Fibroblast of gingiva (primary cell): ENCODE measurements at regions not wholly inside any gene's neighbourhood (a gene's known extent, or its start where the extent isn't known, plus 50 kb on each side); places are given as distances from the start of the nearest gene placed in this dataset.

ENCODE experiments used
- DNase-seq: peaks from one replicate; pipeline ENCODE4 v3.0.0-alpha.2; 2011; ENCODE audit warnings: low read depth

DNA sequence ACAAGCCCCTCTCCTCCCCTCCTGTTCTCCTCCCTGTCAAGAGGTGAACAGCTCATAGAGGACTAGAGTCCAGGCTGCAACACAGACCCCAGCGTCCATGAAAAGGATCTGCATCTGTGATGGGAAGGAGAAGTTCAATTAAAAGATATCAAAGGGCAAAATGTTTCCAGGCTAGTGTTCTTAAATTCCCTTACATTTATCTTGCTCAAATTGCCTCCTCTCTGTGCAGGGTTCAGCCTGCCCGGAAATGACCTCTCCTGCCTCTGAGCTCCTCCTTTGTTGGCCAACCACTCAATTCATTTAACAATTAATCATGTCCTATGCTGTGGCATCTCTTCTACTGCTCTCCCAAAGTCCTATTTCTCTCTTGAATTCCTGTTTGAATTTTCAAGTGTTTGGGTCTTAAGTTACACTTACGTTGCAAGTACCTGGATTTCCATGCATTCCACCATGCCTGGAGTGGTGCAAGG, 105.3 kb downstream of the TSN start:
- no peak for DNase-seq

DNA sequence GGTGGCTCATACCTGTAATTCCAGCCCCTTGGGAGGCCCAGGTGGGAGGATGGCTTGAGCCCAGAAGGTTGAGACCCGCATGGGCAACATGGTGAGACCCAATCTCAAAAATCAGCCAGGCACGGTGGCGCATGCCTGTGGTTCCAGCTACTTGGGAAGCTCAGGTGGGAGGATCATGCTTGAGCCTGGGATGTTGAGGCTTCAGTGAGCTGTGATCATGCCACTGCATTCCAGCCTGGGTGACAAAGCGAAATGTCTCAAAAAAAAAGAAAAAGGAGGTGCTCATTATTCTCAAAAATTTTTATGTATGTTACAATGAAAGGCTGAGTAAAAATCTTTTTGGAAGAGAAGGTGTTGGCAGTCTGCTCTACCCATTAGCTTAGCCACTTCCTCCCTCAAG, 106.8 kb downstream of the TSN start:
- DNase-seq: no peak

DNA sequence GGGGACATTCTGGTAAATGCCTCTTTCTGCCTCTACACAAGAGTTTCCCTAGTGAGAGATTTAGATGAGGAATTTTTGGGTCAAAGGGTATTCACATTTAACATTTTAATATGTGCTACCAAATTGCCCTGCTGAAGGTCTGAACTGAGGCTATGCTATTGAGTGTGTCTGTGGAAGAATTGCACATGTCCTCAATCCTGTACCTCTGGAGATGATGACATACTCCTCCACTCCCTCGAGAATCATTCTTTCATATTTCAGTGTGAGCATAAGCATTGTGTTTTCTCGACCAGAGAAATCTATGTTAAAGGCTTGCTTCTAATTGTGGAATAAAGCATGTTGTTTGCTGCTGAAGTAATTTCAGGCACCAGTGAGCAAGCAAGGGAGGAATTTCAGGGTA, 110.5 kb downstream of the TSN start:
- DNase-seq: no peak

GRCh38 chr2:121866789-121867188, 111.3 kb downstream of the TSN start:
- DNase-seq: no peak

DNA sequence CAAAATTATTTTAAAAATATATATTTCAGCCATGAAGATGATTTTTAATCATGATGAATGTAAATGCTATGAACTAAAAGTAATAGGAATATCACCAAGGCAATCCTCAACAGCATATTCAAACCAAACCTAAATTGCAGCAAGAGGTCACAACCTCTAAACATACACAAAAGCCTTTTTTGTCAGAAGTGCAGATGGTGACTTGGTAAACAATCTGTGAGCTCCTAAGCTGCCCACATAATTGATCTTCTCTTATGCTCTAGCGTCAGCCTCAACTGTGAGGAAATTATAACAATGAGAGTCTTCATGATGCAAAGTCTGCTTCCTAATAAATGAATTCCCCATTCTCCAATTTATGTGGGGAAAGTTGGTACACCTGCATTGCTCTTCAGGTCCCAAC, 113.2 kb downstream of the TSN start:
- no peak for DNase-seq

DNA sequence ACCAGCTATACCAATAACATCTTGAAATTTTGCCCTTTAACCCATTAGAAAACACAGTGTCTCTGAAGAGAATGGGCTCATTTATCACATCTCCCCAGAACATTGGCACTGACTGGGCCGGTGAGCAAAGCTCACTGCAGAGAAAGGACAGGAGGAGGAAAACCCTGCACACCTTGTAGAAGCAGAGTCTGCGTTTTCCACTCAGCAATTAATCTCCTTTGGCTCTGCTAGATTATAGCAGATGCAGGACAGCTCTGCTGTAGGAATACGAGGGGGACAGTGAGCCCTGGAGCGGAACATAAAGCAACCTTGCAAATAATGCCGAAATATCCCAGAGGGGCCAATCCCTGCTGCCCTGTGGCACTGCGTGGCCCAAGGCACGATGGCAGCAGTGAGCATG, 113.9 kb downstream of the TSN start:
- no peak for DNase-seq

- no peak for DNase-seq
Observed at GRCh38 chr2:121869873-121870272, 114.4 kb downstream of the TSN start.

GRCh38 chr2:121872651-121873050, 117.2 kb downstream of the TSN start:
- no peak for DNase-seq

- DNase-seq: no peak
Observed at GRCh38 chr2:121873864-121874263, 118.4 kb downstream of the TSN start.

DNA sequence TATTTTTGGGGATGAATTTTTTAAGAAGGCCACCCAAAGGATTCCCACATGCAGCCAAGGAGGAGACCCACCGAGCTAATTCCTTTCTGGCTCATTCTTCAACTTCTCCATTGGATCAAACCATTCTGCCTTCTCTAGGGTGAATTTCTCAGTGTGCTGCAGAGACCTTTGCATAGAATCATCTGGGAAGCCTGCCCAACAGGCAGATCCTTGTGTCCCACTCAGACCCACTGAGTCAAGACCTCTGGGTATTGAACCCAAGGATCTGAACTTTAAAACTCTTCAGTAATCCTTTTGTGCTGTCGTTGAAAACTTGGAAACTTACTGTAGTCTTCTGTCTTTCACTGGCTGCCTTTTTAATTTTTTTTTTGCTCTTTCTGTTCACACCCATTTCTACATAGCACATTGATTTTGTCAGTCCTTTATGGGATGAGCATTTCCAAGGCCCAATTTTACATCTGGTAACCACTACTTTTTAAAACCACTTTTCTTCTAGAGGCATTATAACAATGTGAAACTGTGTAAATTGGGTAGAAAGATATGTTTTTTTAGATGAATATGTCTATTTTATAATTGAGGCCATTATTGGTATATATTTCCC, 120.2 kb downstream of the TSN start:
- no peak for DNase-seq

DNA sequence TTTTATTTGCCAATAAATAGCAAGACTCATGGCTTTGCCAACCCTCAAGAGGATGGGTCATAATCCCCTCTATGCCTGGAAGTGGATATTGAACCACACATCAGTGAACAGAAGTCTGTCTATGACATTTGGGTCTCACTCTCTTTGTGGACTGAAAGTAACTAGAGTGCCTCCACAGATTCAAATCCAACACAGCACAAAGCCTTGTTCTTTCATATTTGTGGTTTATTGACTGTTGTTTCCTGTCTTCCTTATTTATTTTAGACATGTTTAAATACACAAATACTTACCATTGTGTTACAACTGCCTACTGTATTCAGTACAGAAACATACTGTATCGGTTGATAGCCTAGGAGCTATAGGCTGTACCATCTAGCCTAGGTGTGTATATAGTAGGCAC, 121.9 kb downstream of the TSN start:
- no peak for DNase-seq

- DNase-seq: no peak
Observed at GRCh38 chr2:121880283-121880682, 124.8 kb downstream of the TSN start.

GRCh38 chr2:121881038-121881437, 125.6 kb downstream of the TSN start:
- no peak for DNase-seq

GRCh38 chr2:121881950-121882349, 126.5 kb downstream of the TSN start:
- no peak for DNase-seq

DNA sequence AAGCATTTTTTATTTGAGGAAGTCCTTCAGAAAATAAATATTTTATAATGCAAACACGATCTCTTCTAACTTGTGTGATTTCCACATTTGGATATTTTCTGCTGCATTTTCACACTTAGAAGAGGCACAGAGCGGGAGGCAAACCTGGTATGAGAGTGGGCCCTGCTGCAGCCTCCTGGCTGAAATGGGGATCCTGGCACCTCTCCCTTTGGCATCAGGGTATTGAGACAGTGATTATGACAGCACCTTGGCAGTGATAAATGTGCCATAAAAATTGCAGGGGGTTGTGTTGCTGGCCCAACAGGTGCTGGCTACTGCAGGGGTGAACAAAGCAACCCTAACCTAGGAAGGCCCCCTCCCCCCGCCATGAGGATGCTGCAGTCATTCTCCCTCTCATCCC, 128.6 kb downstream of the TSN start:
- no peak for DNase-seq

GRCh38 chr2:121884511-121884921, 129.1 kb downstream of the TSN start:
- no peak for DNase-seq

DNA sequence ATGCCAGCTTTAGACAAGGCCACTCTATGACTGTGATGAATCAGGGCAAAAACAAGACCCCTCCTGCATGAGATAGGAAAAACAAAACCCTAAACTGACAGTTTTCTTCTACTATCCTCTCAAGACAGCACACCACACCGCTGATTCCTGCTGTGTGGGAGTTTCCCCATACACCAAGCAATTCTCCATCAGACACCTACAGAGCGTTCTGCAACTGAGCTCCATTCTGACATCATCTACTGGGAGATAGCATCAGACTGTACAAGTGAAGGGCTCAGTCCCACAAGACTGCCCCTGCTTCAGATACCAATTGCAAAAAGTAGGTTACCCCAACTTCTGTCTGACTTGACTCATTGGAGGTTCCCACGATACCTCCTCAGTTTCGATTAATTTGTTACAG, 130.6 kb downstream of the TSN start:
- DNase-seq: no peak

GRCh38 chr2:121887513-121888188, 132.2 kb downstream of the TSN start:
- DNase-seq: no peak

DNA sequence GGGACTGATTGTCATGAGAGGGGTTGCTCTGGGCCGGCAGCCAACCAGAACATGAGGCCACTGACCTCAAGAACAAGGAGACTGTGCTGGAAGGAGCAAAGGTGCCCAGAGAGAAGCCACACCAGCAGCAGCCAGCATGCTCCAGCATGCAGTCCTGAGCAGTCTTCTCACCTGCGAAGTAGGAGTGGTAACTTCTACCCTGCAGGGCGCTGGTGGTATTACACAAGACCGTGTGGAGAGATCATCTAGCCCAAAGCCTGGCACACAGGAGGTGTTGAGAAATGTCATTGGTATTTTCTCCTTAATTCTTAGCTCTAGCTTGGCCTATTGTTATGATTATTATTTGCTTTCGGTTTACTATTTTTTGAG, 132.7 kb downstream of the TSN start:
- no peak for DNase-seq

DNA sequence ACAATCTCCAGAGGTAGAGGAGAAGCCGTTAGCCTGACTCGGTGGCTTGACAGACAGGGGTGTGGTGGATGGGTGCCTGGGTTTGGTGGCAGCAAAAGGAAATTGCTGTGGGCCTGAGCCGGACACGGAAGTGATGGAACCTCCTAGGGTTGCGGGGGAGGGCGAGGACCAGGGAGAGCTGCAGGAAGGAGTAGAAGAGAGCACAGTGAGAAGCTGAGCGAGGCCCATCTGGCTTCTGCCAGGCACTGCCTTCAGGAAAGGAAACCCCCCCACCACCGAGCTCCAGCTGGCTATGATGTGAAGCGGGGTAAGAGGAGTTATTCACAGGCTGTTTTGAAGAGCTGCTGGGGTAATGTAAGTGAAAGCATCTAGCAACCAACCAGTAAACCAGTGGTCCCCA, 134.6 kb downstream of the TSN start:
- DNase-seq: no peak

GRCh38 chr2:121895723-121896571, 140.5 kb downstream of the TSN start:
- DNase-seq: no peak

DNA sequence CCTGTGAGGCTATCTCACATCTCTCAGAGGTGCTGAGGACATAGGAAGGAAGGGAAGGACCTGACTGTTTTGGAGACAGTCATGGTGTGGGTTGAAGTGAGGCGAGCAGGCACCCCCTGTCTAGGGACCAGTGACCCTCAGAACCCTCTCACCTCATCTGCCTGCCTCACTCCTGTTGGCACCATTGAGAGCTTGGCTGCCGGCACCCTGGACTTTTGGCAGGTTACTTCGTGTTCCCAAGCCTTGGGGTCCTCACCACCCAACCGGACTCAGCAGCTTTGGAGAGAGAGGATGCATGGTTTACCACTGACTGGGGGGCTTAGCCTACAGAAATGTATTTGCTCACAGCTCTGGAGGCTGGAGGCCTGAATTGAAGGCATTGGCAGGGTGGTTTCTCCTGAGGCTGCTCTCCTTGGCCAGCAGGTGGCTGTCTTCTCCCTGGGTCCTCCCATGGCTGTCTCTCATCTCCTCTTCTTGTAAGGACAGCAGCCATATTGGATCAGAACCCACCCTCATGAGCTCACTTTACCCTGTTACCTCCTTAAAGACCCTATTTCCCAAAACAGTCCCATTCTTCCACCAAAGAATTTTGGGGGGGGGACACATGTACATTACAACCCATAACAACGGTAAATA, 142.0 kb downstream of the TSN start:
- DNase-seq: peak; percentile 17

GRCh38 chr2:121898483-121898882, 143.0 kb downstream of the TSN start:
- peak; percentile 4 for DNase-seq
